ENCODE measurements at regions not wholly inside any gene's neighbourhood (a gene's known extent, or its start where the extent isn't known, plus 50 kb on each side); places are given as distances from the start of the nearest gene placed in this dataset.

GRCh38 chr6:165883851-165884640 lies 221.0 kb upstream of the PDE10A start:
- TF ChIP-seq EP300 (IDR thresholded peaks at IDR 0.05) (no peak), POLR2A (IDR thresholded peaks at IDR 0.05) (no peak)
- TF ChIP-seq, protein P1, sequence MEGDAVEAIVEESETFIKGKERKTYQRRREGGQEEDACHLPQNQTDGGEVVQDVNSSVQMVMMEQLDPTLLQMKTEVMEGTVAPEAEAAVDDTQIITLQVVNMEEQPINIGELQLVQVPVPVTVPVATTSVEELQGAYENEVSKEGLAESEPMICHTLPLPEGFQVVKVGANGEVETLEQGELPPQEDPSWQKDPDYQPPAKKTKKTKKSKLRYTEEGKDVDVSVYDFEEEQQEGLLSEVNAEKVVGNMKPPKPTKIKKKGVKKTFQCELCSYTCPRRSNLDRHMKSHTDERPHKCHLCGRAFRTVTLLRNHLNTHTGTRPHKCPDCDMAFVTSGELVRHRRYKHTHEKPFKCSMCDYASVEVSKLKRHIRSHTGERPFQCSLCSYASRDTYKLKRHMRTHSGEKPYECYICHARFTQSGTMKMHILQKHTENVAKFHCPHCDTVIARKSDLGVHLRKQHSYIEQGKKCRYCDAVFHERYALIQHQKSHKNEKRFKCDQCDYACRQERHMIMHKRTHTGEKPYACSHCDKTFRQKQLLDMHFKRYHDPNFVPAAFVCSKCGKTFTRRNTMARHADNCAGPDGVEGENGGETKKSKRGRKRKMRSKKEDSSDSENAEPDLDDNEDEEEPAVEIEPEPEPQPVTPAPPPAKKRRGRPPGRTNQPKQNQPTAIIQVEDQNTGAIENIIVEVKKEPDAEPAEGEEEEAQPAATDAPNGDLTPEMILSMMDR (IDR thresholded peaks at IDR 0.05): no peak
